ENCODE measurements at regions not wholly inside any gene's neighbourhood (a gene's known extent, or its start where the extent isn't known, plus 50 kb on each side); places are given as distances from the start of the nearest gene placed in this dataset.

- Histone ChIP-seq H3K9me3 (replicated peaks; ENCODE audit: control insufficient read depth, insufficient read depth, low read length) (no peaks in the 10 kb centered on the region), H3K4me1 (ENCODE audit: control insufficient read depth, insufficient read depth, low read length) (no peaks in the 10 kb centered on the region), H3K27ac (ENCODE audit: control insufficient read depth, insufficient read depth) (no peak overlapping the region), H3K27me3 (replicated peaks in 1 of 2; ENCODE audit: control insufficient read depth in 2 of 2, insufficient read depth in 2 of 2, low read length in 1 of 2) (no peaks in the 10 kb centered on the region), H3K9ac (ENCODE audit: control insufficient read depth, insufficient read depth, low read length) (no peak overlapping the region), H3K4me2 (ENCODE audit: control insufficient read depth, insufficient read depth) (no peak overlapping the region), H2AFZ (ENCODE audit: control insufficient read depth, low read depth, low read length) (no peak overlapping the region), H3K79me2 (ENCODE audit: control insufficient read depth, insufficient read depth, low read length) (no peaks in the 10 kb centered on the region), H3K36me3 (ENCODE audit: control insufficient read depth in 2 of 2, insufficient read depth in 2 of 2, low read length in 1 of 2) (no peaks in the 10 kb centered on the region), H3K4me3 (no peak overlapping the region), H4K20me1 (ENCODE audit: control insufficient read depth, insufficient read depth) (no peaks in the 10 kb centered on the region)
- ATAC-seq: no peak
- ChIA-PET POLR2A (interaction anchor here (0.6 kb wide), 1 partner anchor 606 kb away, joined by 3 read pairs; no protein-coding TSS in a partner anchor), CTCF (no interaction called here), RAD21 (ENCODE audit: unreplicated experiment) (no interaction called here), SMC1A (ENCODE audit: uncharacterized antibody, unreplicated experiment) (no interaction called here)
- DNase-seq (ENCODE audit: low read depth, low spot score): no peak
- no peak for TF ChIP-seq POLR2A (IDR thresholded peaks at IDR 0.05; ENCODE audit: low read depth, low read length)
- TF ChIP-seq GABPA (IDR thresholded peaks at IDR 0.05; ENCODE audit: low read depth): no peak
- in situ Hi-C loops (cut with MboI): no loop called here
- no TSS peak for BruUV-seq (replicated peaks)
- 29% methylated on average over 2 of the region's 2 CpGs for WGBS (ENCODE audit: insufficient coverage, insufficient replicate concordance, low lambda C conversion rate, missing lambda C conversion rate)
- intact Hi-C loops (cut with micrococcal nuclease; ENCODE audit: unreplicated experiment): no loop called here
- FAIRE-seq: no peak
Measured at GRCh38 chr16:60405286-60405685, 1631.0 kb downstream of the CDH8 start.

- H3K36me3 ChIP-seq (ENCODE audit: control insufficient read depth in 2 of 2, insufficient read depth in 2 of 2, low read length in 1 of 2): no peaks in the 10 kb centered on the region
- no peaks in the 10 kb centered on the region for H3K27me3 ChIP-seq (replicated peaks in 1 of 2; ENCODE audit: control insufficient read depth in 2 of 2, insufficient read depth in 2 of 2, low read length in 1 of 2)
- no peak for DNase-seq (ENCODE audit: low read depth, low spot score)
- H2AFZ ChIP-seq (ENCODE audit: control insufficient read depth, low read depth, low read length): no peak overlapping the region
- ChIA-PET SMC1A (ENCODE audit: uncharacterized antibody, unreplicated experiment) (no interaction called here), RAD21 (ENCODE audit: unreplicated experiment) (no interaction called here), CTCF (interaction anchor here (0.6 kb wide), 1 partner anchor 60 kb away, joined by 3 read pairs; no protein-coding TSS in a partner anchor), POLR2A (no interaction called here)
- H3K4me3 ChIP-seq: no peak overlapping the region
- BruUV-seq (replicated peaks): no TSS peak
- H3K79me2 ChIP-seq (ENCODE audit: control insufficient read depth, insufficient read depth, low read length): no peaks in the 10 kb centered on the region
- intact Hi-C loops (cut with micrococcal nuclease; ENCODE audit: unreplicated experiment) (no loop called here), in situ Hi-C loops (cut with MboI) (no loop called here)
- no peak overlapping the region for H3K4me2 ChIP-seq (ENCODE audit: control insufficient read depth, insufficient read depth)
- no peak overlapping the region for H3K27ac ChIP-seq (ENCODE audit: control insufficient read depth, insufficient read depth)
- no peaks in the 10 kb centered on the region for H4K20me1 ChIP-seq (ENCODE audit: control insufficient read depth, insufficient read depth)
- no peak overlapping the region for H3K9ac ChIP-seq (ENCODE audit: control insufficient read depth, insufficient read depth, low read length)
- no peaks in the 10 kb centered on the region for H3K9me3 ChIP-seq (replicated peaks; ENCODE audit: control insufficient read depth, insufficient read depth, low read length)
- no peak for ATAC-seq
- TF ChIP-seq TCF12 (IDR thresholded peaks at IDR 0.05; ENCODE audit: low read depth, low read length): no peak
- TF ChIP-seq ZNF592 (IDR thresholded peaks at IDR 0.05): no peak
- no peak for TF ChIP-seq NFXL1 (IDR thresholded peaks at IDR 0.05; ENCODE audit: borderline replicate concordance)
- no peak for TF ChIP-seq ZBTB40 (IDR thresholded peaks at IDR 0.05; ENCODE audit: borderline replicate concordance)
- H3K4me1 ChIP-seq (ENCODE audit: control insufficient read depth, insufficient read depth, low read length): no peaks in the 10 kb centered on the region
- WGBS (ENCODE audit: insufficient coverage, insufficient replicate concordance, low lambda C conversion rate, missing lambda C conversion rate): 23% methylated on average over 3 of the region's 3 CpGs
- FAIRE-seq: no peak
Measured at GRCh38 chr16:60404401-60404800, 1631.8 kb downstream of the CDH8 start.
